ENCODE measurements at regions not wholly inside any gene's neighbourhood (a gene's known extent, or its start where the extent isn't known, plus 50 kb on each side); places are given as distances from the start of the nearest gene placed in this dataset.
"Not testable (repeated sequence)": the region's sequence is repeated elsewhere in the genome, so short reads cannot be mapped to it uniquely, and the experiment has no call there.

- no peak for DNase-seq (ENCODE audit: low spot score)
These were observed 212.1 kb downstream of the KCNRG start for GRCh38 chr13:50227361-50227760.

GRCh38 chr13:50228527-50228926 is 213.3 kb downstream of the KCNRG start:
- no peak for DNase-seq (ENCODE audit: low spot score)

- DNase-seq (ENCODE audit: low spot score), result no peak
These were observed 214.9 kb downstream of the KCNRG start for GRCh38 chr13:50229960-50230661.

GRCh38 chr13:50230662-50230978 is 215.4 kb downstream of the KCNRG start:
- DNase-seq (ENCODE audit: low spot score), result no peak

- DNase-seq (ENCODE audit: low spot score), result not testable (repeated sequence)
These were observed 218.3 kb downstream of the KCNRG start for GRCh38 chr13:50233574-50233973.

- no peak for DNase-seq (ENCODE audit: low spot score)
These were observed 220.5 kb downstream of the KCNRG start for GRCh38 chr13:50235604-50236342.

- no peak for DNase-seq (ENCODE audit: low spot score)
These were observed 221.7 kb downstream of the KCNRG start for GRCh38 chr13:50236898-50237318.

- no peak for DNase-seq (ENCODE audit: low spot score)
These were observed 223.7 kb downstream of the KCNRG start for GRCh38 chr13:50238922-50239321.

- DNase-seq (ENCODE audit: low spot score), result no peak
These were observed 226.2 kb downstream of the KCNRG start for GRCh38 chr13:50241479-50241878.

GRCh38 chr13:50243931-50244330 is 228.7 kb downstream of the KCNRG start:
- no peak for DNase-seq (ENCODE audit: low spot score)

- DNase-seq (ENCODE audit: low spot score), result no peak
These were observed 229.1 kb downstream of the KCNRG start for GRCh38 chr13:50244355-50244712.

- DNase-seq (ENCODE audit: low spot score), result peak; percentile 72
These were observed 229.7 kb downstream of the KCNRG start for GRCh38 chr13:50244713-50245574.

- DNase-seq (ENCODE audit: low spot score), result no peak
These were observed 232.0 kb downstream of the KCNRG start for GRCh38 chr13:50247223-50247622.

- DNase-seq (ENCODE audit: low spot score), result no peak
These were observed 233.4 kb downstream of the KCNRG start for GRCh38 chr13:50248516-50249143.

- no peak for DNase-seq (ENCODE audit: low spot score)
These were observed 233.9 kb downstream of the KCNRG start for GRCh38 chr13:50249144-50249521.

GRCh38 chr13:50250401-50250800 is 235.2 kb downstream of the KCNRG start:
- no peak for DNase-seq (ENCODE audit: low spot score)

GRCh38 chr13:50255639-50256038 is 240.4 kb downstream of the KCNRG start:
- no peak for DNase-seq (ENCODE audit: low spot score)

GRCh38 chr13:50256536-50257321 is 241.5 kb downstream of the KCNRG start:
- not testable (repeated sequence) for DNase-seq (ENCODE audit: low spot score)

- no peak for DNase-seq (ENCODE audit: low spot score)
These were observed 242.4 kb downstream of the KCNRG start for GRCh38 chr13:50257646-50258045.

- no peak for DNase-seq (ENCODE audit: low spot score)
These were observed 246.1 kb downstream of the KCNRG start for GRCh38 chr13:50261130-50261901.

- DNase-seq (ENCODE audit: low spot score), result no peak
These were observed 251.8 kb downstream of the KCNRG start for GRCh38 chr13:50267066-50267465.

Measured in mucosa of gallbladder (tissue), 1 donor.